Esophagus squamous epithelium (tissue), 4 donors: ENCODE measurements at regions not wholly inside any gene's neighbourhood (a gene's known extent, or its start where the extent isn't known, plus 50 kb on each side); places are given as distances from the start of the nearest gene placed in this dataset.

Experiments used
- POLR2A ChIP-seq, 4 donors: fragments of 450-650 bp; IDR thresholded peaks; one replicate each; pipeline ENCODE4 v1.6.1; 2017; ENCODE audit warnings: antibody characterized with exemption in 4 of 4, mild to moderate bottlenecking in 4 of 4, moderate library complexity in 3 of 4
- TF ChIP-seq, protein P1 (sequence below), 6 experiments: fragments of 450-650 bp in 4 of 6; fragments of 200-600 bp in 2 of 6; sonication (generic) in 2 of 6; IDR thresholded peaks; one replicate each; pipeline ENCODE4 v1.5.1; 2016 to 2019; ENCODE audit warnings: antibody characterized with exemption in 6 of 6, mild to moderate bottlenecking in 4 of 6, moderate library complexity in 4 of 6

DNA sequence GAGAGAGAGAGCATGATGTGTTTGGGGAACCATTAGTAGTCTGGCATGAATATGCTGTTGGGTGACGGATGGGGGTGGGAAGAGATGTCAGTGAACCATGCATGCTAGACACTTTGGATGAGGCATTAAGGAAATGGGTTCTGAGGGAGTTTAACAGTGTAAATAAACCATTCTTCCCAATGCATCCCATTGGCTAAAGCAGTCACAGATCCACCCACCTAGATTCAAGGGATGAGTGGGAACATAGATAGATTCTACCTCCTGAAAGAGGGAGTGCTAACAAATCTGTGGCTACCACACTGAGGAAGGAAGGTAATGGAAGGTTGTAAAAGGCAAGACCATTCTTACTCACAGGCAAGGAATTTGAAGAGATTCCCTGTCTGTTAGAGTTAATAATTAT is 129.8 kb upstream of the CACNA1E start:
- TF ChIP-seq, protein P1, sequence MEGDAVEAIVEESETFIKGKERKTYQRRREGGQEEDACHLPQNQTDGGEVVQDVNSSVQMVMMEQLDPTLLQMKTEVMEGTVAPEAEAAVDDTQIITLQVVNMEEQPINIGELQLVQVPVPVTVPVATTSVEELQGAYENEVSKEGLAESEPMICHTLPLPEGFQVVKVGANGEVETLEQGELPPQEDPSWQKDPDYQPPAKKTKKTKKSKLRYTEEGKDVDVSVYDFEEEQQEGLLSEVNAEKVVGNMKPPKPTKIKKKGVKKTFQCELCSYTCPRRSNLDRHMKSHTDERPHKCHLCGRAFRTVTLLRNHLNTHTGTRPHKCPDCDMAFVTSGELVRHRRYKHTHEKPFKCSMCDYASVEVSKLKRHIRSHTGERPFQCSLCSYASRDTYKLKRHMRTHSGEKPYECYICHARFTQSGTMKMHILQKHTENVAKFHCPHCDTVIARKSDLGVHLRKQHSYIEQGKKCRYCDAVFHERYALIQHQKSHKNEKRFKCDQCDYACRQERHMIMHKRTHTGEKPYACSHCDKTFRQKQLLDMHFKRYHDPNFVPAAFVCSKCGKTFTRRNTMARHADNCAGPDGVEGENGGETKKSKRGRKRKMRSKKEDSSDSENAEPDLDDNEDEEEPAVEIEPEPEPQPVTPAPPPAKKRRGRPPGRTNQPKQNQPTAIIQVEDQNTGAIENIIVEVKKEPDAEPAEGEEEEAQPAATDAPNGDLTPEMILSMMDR (IDR thresholded peaks at IDR 0.05), result no peak
- no peak for TF ChIP-seq POLR2A (IDR thresholded peaks at IDR 0.05)
